Liver (tissue), 8 donors: ENCODE measurements at regions not wholly inside any gene's neighbourhood (a gene's known extent, or its start where the extent isn't known, plus 50 kb on each side); places are given as distances from the start of the nearest gene placed in this dataset.

Experiments used
- DNase-seq: peaks from one replicate; pipeline ENCODE4 v3.0.0-alpha.2; 2017; ENCODE audit warnings: low spot score
- H3K27ac ChIP-seq, 2 donors: one replicate each; pipeline ENCODE4 v1.7.0; 2013; ENCODE audit warnings: inconsistent platforms in 2 of 2, low read length in 2 of 2, control low read depth in 1 of 2, low read depth in 1 of 2, mild to moderate bottlenecking in 1 of 2
- H3K27me3 ChIP-seq, 4 donors: one replicate each; pipeline versions ENCODE4 v1.6.1 to v1.7.0; 2013; ENCODE audit warnings: low read length in 3 of 4, inconsistent platforms in 1 of 4, mild to moderate bottlenecking in 1 of 4, moderate library complexity in 1 of 4; ENCODE audit not compliant: control insufficient read depth in 4 of 4, insufficient read depth in 4 of 4
- H3K36me3 ChIP-seq, 4 donors: one replicate each; pipeline versions ENCODE4 v1.6.1 to v1.7.0; 2013; ENCODE audit warnings: low read length in 3 of 4, mild to moderate bottlenecking in 3 of 4, low read depth in 1 of 4, moderate library complexity in 1 of 4; ENCODE audit not compliant: control insufficient read depth in 4 of 4, insufficient read depth in 3 of 4
- H3K4me1 ChIP-seq, 4 donors: one replicate each; pipeline versions ENCODE4 v1.6.1 to v1.7.0; 2013; ENCODE audit warnings: low read length in 3 of 4, mild to moderate bottlenecking in 3 of 4, moderate library complexity in 1 of 4; ENCODE audit not compliant: control insufficient read depth in 4 of 4, insufficient read depth in 4 of 4
- H3K4me3 ChIP-seq, 3 donors: one replicate each; pipeline versions ENCODE4 v1.6.1 to v1.7.0; 2013; ENCODE audit warnings: low read length in 3 of 3, control low read depth in 1 of 3, low read depth in 1 of 3, mild to moderate bottlenecking in 1 of 3
- H3K9ac ChIP-seq, 2 donors: one replicate each; pipeline ENCODE4 v1.7.0; 2013; ENCODE audit warnings: low read length in 2 of 2, mild to moderate bottlenecking in 2 of 2, moderate library complexity in 2 of 2, control low read depth in 1 of 2, low read depth in 1 of 2
- H3K9me3 ChIP-seq, 4 donors: one replicate each; pipeline versions ENCODE4 v1.6.1 to v1.7.0; 2013; ENCODE audit warnings: low read length in 3 of 4; ENCODE audit not compliant: control insufficient read depth in 4 of 4
- EGR1 ChIP-seq, 2 donors: IDR thresholded peaks; 2 replicates each; pipeline ENCODE4 v1.6.1; 2016 to 2018; ENCODE audit warnings: antibody characterized with exemption in 2 of 2, low read depth in 2 of 2
- FOXA1 ChIP-seq: IDR thresholded peaks from 2 replicates; pipeline ENCODE4 v1.6.1; 2016; ENCODE audit warnings: antibody characterized with exemption
- FOXA2 ChIP-seq: IDR thresholded peaks from 2 replicates; pipeline ENCODE4 v1.6.1; 2016; ENCODE audit warnings: antibody characterized with exemption
- GABPA ChIP-seq, 2 donors: IDR thresholded peaks in 1 of 2; conservative IDR thresholded peaks in 1 of 2; 2 replicates each; pipeline ENCODE4 v1.6.1; 2016; ENCODE audit warnings: antibody characterized with exemption in 2 of 2, mild to moderate bottlenecking in 1 of 2, moderate library complexity in 1 of 2
- HNF4A ChIP-seq, 2 donors: conservative IDR thresholded peaks; 2 replicates each; pipeline ENCODE4 v1.6.1; 2016; ENCODE audit warnings: antibody characterized with exemption in 2 of 2, mild to moderate bottlenecking in 2 of 2
- HNF4G ChIP-seq: IDR thresholded peaks from 2 replicates; pipeline ENCODE4 v1.6.1; 2016; ENCODE audit warnings: antibody characterized with exemption
- JUND ChIP-seq, 2 donors: IDR thresholded peaks; 2 replicates each; pipeline ENCODE4 v1.6.1; 2016; ENCODE audit warnings: antibody characterized with exemption in 2 of 2
- NR2F2 ChIP-seq: IDR thresholded peaks from 2 replicates; pipeline ENCODE4 v1.6.1; 2016; ENCODE audit warnings: antibody characterized with exemption
- RAD21 ChIP-seq, 2 donors: IDR thresholded peaks; 2 replicates each; pipeline ENCODE4 v1.6.1; 2016; ENCODE audit warnings: antibody characterized with exemption in 2 of 2, mild to moderate bottlenecking in 2 of 2
- RXRA ChIP-seq, 2 donors: IDR thresholded peaks; 2 replicates each; pipeline ENCODE4 v1.6.1; 2017 to 2018; ENCODE audit warnings: antibody characterized with exemption in 2 of 2, mild to moderate bottlenecking in 1 of 2
- SP1 ChIP-seq: IDR thresholded peaks from 2 replicates; pipeline ENCODE4 v1.6.1; 2018; ENCODE audit warnings: antibody characterized with exemption, mild to moderate bottlenecking
- TAF1 ChIP-seq: conservative IDR thresholded peaks from 2 replicates; pipeline ENCODE4 v1.6.1; 2016; ENCODE audit warnings: antibody characterized with exemption, mild to moderate bottlenecking
- YY1 ChIP-seq: IDR thresholded peaks from 2 replicates; pipeline ENCODE4 v1.6.1; 2016; ENCODE audit warnings: antibody characterized with exemption, mild to moderate bottlenecking
- WGBS: extraction: QIAGEN DNeasy Blood & Tissue Kit; methylation state at CpG from one replicate; pipeline ENCODE4 v1.1.7; 2013; 5-methylcytosine and 5-hydroxymethylcytosine counted together
- TF ChIP-seq, protein P1 (sequence below): fragments of 150-350 bp; IDR thresholded peaks from 2 replicates; pipeline ENCODE4 v1.5.1; 2017; ENCODE audit warnings: improper control_type of control experiment, low read depth, low read length; ENCODE audit not compliant: missing input control
- TF ChIP-seq, protein P2 (sequence below): IDR thresholded peaks from 2 replicates; pipeline ENCODE4 v1.6.1; 2016; ENCODE audit warnings: antibody characterized with exemption
- TF ChIP-seq, protein P3 (sequence below): IDR thresholded peaks from 2 replicates; pipeline ENCODE4 v1.6.1; 2016; ENCODE audit warnings: antibody characterized with exemption
- TF ChIP-seq, protein P4 (sequence below): IDR thresholded peaks from 2 replicates; pipeline ENCODE4 v1.6.1; 2016; ENCODE audit warnings: antibody characterized with exemption, mild to moderate bottlenecking
- TF ChIP-seq, protein P5 (sequence below): IDR thresholded peaks from 2 replicates; pipeline ENCODE4 v1.6.1; 2016; ENCODE audit warnings: antibody characterized with exemption
- donor health status: healthy.
- donor health status: healthy.
- donor health status: healthy.
- donor health status: healthy.
- donor health status: healthy.

DNA sequence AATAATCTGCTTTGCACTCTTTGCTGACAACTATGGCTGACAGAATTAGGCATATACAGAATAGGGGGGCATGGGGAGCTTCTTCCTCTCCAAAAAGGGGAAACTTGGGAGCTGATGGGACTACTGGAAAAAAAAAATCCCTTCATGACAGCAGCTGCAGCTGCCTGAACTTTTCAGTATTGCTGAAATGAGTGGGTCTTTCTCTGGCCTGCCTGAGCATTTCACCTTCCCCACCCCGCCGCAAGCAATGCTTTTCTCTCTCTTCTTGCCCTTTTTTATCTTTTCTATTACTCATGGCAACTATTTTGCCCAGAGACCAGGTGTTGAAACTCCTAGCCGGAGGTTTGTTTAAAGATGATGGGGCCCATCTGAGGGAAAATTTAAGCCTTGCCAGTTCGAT, 244.9 kb downstream of the SEMA3D start:
- Histone ChIP-seq H3K4me3 (no peak overlapping the region), H3K9me3 (no peaks in the 10 kb centered on the region), H3K36me3 (no peaks in the 10 kb centered on the region), H3K27me3 (no peaks in the 10 kb centered on the region), H3K4me1 (no peaks in the 10 kb centered on the region), H3K9ac (no peak overlapping the region), H3K27ac (no peak overlapping the region)
- WGBS: 83% methylated on average over 4 of the region's 4 CpGs
- TF ChIP-seq SP1: no peak
- TF ChIP-seq, protein P1, sequence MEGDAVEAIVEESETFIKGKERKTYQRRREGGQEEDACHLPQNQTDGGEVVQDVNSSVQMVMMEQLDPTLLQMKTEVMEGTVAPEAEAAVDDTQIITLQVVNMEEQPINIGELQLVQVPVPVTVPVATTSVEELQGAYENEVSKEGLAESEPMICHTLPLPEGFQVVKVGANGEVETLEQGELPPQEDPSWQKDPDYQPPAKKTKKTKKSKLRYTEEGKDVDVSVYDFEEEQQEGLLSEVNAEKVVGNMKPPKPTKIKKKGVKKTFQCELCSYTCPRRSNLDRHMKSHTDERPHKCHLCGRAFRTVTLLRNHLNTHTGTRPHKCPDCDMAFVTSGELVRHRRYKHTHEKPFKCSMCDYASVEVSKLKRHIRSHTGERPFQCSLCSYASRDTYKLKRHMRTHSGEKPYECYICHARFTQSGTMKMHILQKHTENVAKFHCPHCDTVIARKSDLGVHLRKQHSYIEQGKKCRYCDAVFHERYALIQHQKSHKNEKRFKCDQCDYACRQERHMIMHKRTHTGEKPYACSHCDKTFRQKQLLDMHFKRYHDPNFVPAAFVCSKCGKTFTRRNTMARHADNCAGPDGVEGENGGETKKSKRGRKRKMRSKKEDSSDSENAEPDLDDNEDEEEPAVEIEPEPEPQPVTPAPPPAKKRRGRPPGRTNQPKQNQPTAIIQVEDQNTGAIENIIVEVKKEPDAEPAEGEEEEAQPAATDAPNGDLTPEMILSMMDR: no peak
- no peak for TF ChIP-seq HNF4A (conservative IDR thresholded peaks at IDR 0.05)
- no peak for TF ChIP-seq TAF1
- TF ChIP-seq YY1: no peak
- TF ChIP-seq, protein P2, sequence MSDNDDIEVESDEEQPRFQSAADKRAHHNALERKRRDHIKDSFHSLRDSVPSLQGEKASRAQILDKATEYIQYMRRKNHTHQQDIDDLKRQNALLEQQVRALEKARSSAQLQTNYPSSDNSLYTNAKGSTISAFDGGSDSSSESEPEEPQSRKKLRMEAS: no peak
- no peak for TF ChIP-seq HNF4G
- no peak for TF ChIP-seq RAD21 (IDR thresholded peaks at IDR 0.05)
- TF ChIP-seq NR2F2: no peak
- no peak for TF ChIP-seq RXRA (IDR thresholded peaks at IDR 0.05)
- TF ChIP-seq EGR1 (IDR thresholded peaks at IDR 0.05; ENCODE audit: low read depth in 2 of 2): no peak
- TF ChIP-seq, protein P3, sequence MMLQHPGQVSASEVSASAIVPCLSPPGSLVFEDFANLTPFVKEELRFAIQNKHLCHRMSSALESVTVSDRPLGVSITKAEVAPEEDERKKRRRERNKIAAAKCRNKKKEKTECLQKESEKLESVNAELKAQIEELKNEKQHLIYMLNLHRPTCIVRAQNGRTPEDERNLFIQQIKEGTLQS: no peak
- TF ChIP-seq, protein P4, sequence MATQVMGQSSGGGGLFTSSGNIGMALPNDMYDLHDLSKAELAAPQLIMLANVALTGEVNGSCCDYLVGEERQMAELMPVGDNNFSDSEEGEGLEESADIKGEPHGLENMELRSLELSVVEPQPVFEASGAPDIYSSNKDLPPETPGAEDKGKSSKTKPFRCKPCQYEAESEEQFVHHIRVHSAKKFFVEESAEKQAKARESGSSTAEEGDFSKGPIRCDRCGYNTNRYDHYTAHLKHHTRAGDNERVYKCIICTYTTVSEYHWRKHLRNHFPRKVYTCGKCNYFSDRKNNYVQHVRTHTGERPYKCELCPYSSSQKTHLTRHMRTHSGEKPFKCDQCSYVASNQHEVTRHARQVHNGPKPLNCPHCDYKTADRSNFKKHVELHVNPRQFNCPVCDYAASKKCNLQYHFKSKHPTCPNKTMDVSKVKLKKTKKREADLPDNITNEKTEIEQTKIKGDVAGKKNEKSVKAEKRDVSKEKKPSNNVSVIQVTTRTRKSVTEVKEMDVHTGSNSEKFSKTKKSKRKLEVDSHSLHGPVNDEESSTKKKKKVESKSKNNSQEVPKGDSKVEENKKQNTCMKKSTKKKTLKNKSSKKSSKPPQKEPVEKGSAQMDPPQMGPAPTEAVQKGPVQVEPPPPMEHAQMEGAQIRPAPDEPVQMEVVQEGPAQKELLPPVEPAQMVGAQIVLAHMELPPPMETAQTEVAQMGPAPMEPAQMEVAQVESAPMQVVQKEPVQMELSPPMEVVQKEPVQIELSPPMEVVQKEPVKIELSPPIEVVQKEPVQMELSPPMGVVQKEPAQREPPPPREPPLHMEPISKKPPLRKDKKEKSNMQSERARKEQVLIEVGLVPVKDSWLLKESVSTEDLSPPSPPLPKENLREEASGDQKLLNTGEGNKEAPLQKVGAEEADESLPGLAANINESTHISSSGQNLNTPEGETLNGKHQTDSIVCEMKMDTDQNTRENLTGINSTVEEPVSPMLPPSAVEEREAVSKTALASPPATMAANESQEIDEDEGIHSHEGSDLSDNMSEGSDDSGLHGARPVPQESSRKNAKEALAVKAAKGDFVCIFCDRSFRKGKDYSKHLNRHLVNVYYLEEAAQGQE: no peak
- no peak for TF ChIP-seq GABPA (IDR thresholded peaks at IDR 0.05 in 1 of 2, conservative IDR thresholded peaks at IDR 0.05 in 1 of 2)
- TF ChIP-seq FOXA2: no peak
- TF ChIP-seq FOXA1: no peak
- no peak for TF ChIP-seq JUND (IDR thresholded peaks at IDR 0.05)
- TF ChIP-seq, protein P5, sequence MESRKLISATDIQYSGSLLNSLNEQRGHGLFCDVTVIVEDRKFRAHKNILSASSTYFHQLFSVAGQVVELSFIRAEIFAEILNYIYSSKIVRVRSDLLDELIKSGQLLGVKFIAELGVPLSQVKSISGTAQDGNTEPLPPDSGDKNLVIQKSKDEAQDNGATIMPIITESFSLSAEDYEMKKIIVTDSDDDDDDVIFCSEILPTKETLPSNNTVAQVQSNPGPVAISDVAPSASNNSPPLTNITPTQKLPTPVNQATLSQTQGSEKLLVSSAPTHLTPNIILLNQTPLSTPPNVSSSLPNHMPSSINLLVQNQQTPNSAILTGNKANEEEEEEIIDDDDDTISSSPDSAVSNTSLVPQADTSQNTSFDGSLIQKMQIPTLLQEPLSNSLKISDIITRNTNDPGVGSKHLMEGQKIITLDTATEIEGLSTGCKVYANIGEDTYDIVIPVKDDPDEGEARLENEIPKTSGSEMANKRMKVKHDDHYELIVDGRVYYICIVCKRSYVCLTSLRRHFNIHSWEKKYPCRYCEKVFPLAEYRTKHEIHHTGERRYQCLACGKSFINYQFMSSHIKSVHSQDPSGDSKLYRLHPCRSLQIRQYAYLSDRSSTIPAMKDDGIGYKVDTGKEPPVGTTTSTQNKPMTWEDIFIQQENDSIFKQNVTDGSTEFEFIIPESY: no peak
- no peak for DNase-seq
